Liver (tissue), 8 donors: ENCODE measurements at regions not wholly inside any gene's neighbourhood (a gene's known extent, or its start where the extent isn't known, plus 50 kb on each side); places are given as distances from the start of the nearest gene placed in this dataset.

ENCODE experiments used
- DNase-seq: peaks from one replicate; pipeline ENCODE4 v3.0.0-alpha.2; 2017; ENCODE audit warnings: low spot score
- H3K27ac ChIP-seq, 2 donors: one replicate each; pipeline ENCODE4 v1.7.0; 2013; ENCODE audit warnings: inconsistent platforms in 2 of 2, low read length in 2 of 2, control low read depth in 1 of 2, low read depth in 1 of 2, mild to moderate bottlenecking in 1 of 2
- H3K27me3 ChIP-seq, 4 donors: one replicate each; pipeline versions ENCODE4 v1.6.1 to v1.7.0; 2013; ENCODE audit warnings: low read length in 3 of 4, inconsistent platforms in 1 of 4, mild to moderate bottlenecking in 1 of 4, moderate library complexity in 1 of 4; ENCODE audit not compliant: control insufficient read depth in 4 of 4, insufficient read depth in 4 of 4
- H3K36me3 ChIP-seq, 4 donors: one replicate each; pipeline versions ENCODE4 v1.6.1 to v1.7.0; 2013; ENCODE audit warnings: low read length in 3 of 4, mild to moderate bottlenecking in 3 of 4, low read depth in 1 of 4, moderate library complexity in 1 of 4; ENCODE audit not compliant: control insufficient read depth in 4 of 4, insufficient read depth in 3 of 4
- H3K4me1 ChIP-seq, 4 donors: one replicate each; pipeline versions ENCODE4 v1.6.1 to v1.7.0; 2013; ENCODE audit warnings: low read length in 3 of 4, mild to moderate bottlenecking in 3 of 4, moderate library complexity in 1 of 4; ENCODE audit not compliant: control insufficient read depth in 4 of 4, insufficient read depth in 4 of 4
- H3K4me3 ChIP-seq, 3 donors: one replicate each; pipeline versions ENCODE4 v1.6.1 to v1.7.0; 2013; ENCODE audit warnings: low read length in 3 of 3, control low read depth in 1 of 3, low read depth in 1 of 3, mild to moderate bottlenecking in 1 of 3
- H3K9ac ChIP-seq, 2 donors: one replicate each; pipeline ENCODE4 v1.7.0; 2013; ENCODE audit warnings: low read length in 2 of 2, mild to moderate bottlenecking in 2 of 2, moderate library complexity in 2 of 2, control low read depth in 1 of 2, low read depth in 1 of 2
- H3K9me3 ChIP-seq, 4 donors: one replicate each; pipeline versions ENCODE4 v1.6.1 to v1.7.0; 2013; ENCODE audit warnings: low read length in 3 of 4; ENCODE audit not compliant: control insufficient read depth in 4 of 4
- ATF3 ChIP-seq: IDR thresholded peaks from 2 replicates; pipeline ENCODE4 v1.6.1; 2016; ENCODE audit warnings: antibody characterized with exemption
- CTCF ChIP-seq: fragments of 150-350 bp; IDR thresholded peaks from 2 replicates; pipeline ENCODE4 v1.5.1; 2017; ENCODE audit warnings: improper control_type of control experiment, low read depth, low read length; ENCODE audit not compliant: missing input control
- EGR1 ChIP-seq, 2 donors: IDR thresholded peaks; 2 replicates each; pipeline ENCODE4 v1.6.1; 2016 to 2018; ENCODE audit warnings: antibody characterized with exemption in 2 of 2, low read depth in 2 of 2
- FOXA1 ChIP-seq: IDR thresholded peaks from 2 replicates; pipeline ENCODE4 v1.6.1; 2016; ENCODE audit warnings: antibody characterized with exemption
- FOXA2 ChIP-seq: IDR thresholded peaks from 2 replicates; pipeline ENCODE4 v1.6.1; 2016; ENCODE audit warnings: antibody characterized with exemption
- GABPA ChIP-seq, 2 donors: IDR thresholded peaks in 1 of 2; conservative IDR thresholded peaks in 1 of 2; 2 replicates each; pipeline ENCODE4 v1.6.1; 2016; ENCODE audit warnings: antibody characterized with exemption in 2 of 2, mild to moderate bottlenecking in 1 of 2, moderate library complexity in 1 of 2
- HNF4A ChIP-seq, 2 donors: conservative IDR thresholded peaks; 2 replicates each; pipeline ENCODE4 v1.6.1; 2016; ENCODE audit warnings: antibody characterized with exemption in 2 of 2, mild to moderate bottlenecking in 2 of 2
- HNF4G ChIP-seq: IDR thresholded peaks from 2 replicates; pipeline ENCODE4 v1.6.1; 2016; ENCODE audit warnings: antibody characterized with exemption
- JUND ChIP-seq, 2 donors: IDR thresholded peaks; 2 replicates each; pipeline ENCODE4 v1.6.1; 2016; ENCODE audit warnings: antibody characterized with exemption in 2 of 2
- NR2F2 ChIP-seq: IDR thresholded peaks from 2 replicates; pipeline ENCODE4 v1.6.1; 2016; ENCODE audit warnings: antibody characterized with exemption
- RAD21 ChIP-seq, 2 donors: IDR thresholded peaks; 2 replicates each; pipeline ENCODE4 v1.6.1; 2016; ENCODE audit warnings: antibody characterized with exemption in 2 of 2, mild to moderate bottlenecking in 2 of 2
- REST ChIP-seq: IDR thresholded peaks from 2 replicates; pipeline ENCODE4 v1.6.1; 2016; ENCODE audit warnings: antibody characterized with exemption, mild to moderate bottlenecking
- RXRA ChIP-seq, 2 donors: IDR thresholded peaks; 2 replicates each; pipeline ENCODE4 v1.6.1; 2017 to 2018; ENCODE audit warnings: antibody characterized with exemption in 2 of 2, mild to moderate bottlenecking in 1 of 2
- SP1 ChIP-seq: IDR thresholded peaks from 2 replicates; pipeline ENCODE4 v1.6.1; 2018; ENCODE audit warnings: antibody characterized with exemption, mild to moderate bottlenecking
- TAF1 ChIP-seq: conservative IDR thresholded peaks from 2 replicates; pipeline ENCODE4 v1.6.1; 2016; ENCODE audit warnings: antibody characterized with exemption, mild to moderate bottlenecking
- YY1 ChIP-seq: IDR thresholded peaks from 2 replicates; pipeline ENCODE4 v1.6.1; 2016; ENCODE audit warnings: antibody characterized with exemption, mild to moderate bottlenecking
- ZBTB33 ChIP-seq: IDR thresholded peaks from 2 replicates; pipeline ENCODE4 v1.6.1; 2016; ENCODE audit warnings: antibody characterized with exemption
- WGBS: extraction: QIAGEN DNeasy Blood & Tissue Kit; methylation state at CpG from one replicate; pipeline ENCODE4 v1.1.7; 2013; 5-methylcytosine and 5-hydroxymethylcytosine counted together
- TF ChIP-seq, protein P1 (sequence below): IDR thresholded peaks from 2 replicates; pipeline ENCODE4 v1.6.1; 2016; ENCODE audit warnings: antibody characterized with exemption
- donor health status: healthy.
- donor health status: healthy.
- donor health status: healthy.
- donor health status: healthy.
- donor health status: healthy.

- H3K4me3 ChIP-seq, result no peak overlapping the region
- H3K27me3 ChIP-seq, result no peaks in the 10 kb centered on the region
- H3K4me1 ChIP-seq, result no peaks in the 10 kb centered on the region
- H3K9me3 ChIP-seq, result peaks cover 0 to 8% (median 0%) of the 10 kb centered on the region in 4 donors
- H3K36me3 ChIP-seq, result no peaks in the 10 kb centered on the region
- no peak for DNase-seq
- TF ChIP-seq RXRA (IDR thresholded peaks at IDR 0.05) (no peak), GABPA (IDR thresholded peaks at IDR 0.05 in 1 of 2, conservative IDR thresholded peaks at IDR 0.05 in 1 of 2) (no peak), JUND (IDR thresholded peaks at IDR 0.05) (no peak), FOXA1 (no peak), HNF4G (no peak), NR2F2 (no peak)
- TF ChIP-seq, protein P1, sequence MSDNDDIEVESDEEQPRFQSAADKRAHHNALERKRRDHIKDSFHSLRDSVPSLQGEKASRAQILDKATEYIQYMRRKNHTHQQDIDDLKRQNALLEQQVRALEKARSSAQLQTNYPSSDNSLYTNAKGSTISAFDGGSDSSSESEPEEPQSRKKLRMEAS, result no peak
- WGBS, result 67% methylated on average over 1 of the region's 1 CpG
- H3K9ac ChIP-seq, result no peak overlapping the region
- no peak overlapping the region for H3K27ac ChIP-seq
Observed at GRCh38 chr11:38014405-38014804, 1416.4 kb upstream of the RAG2 start.

DNA sequence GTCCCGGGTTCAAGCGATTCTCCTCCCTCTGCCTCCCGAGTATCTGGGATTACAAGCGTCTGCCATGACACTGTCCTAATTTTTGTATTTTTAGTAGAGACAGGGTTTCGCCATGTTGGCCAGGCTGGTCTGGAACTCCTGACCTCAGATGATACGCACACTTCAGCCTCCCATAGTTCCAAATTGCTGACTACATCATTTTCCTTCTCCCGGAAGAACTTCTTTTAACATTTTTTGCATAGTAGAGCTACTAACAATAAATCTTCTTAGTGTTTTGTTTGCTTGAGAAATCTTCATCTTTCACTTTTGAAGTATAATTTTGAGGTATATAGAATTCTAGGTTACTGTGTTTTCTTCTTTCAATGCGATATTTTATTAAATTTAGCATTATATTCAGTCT is 1415.1 kb upstream of the RAG2 start:
- no peak overlapping the region for H3K9ac ChIP-seq
- TF ChIP-seq RAD21 (IDR thresholded peaks at IDR 0.05), result no peak
- TF ChIP-seq, protein P1, result no peak
- no peak for TF ChIP-seq EGR1 (IDR thresholded peaks at IDR 0.05; ENCODE audit: low read depth in 2 of 2)
- no peak for TF ChIP-seq YY1
- no peak for TF ChIP-seq ATF3
- no peak for DNase-seq
- H3K4me3 ChIP-seq, result no peak overlapping the region
- H3K9me3 ChIP-seq, result peaks cover 0 to 3% (median 0%) of the 10 kb centered on the region in 4 donors
- H3K27ac ChIP-seq, result no peak overlapping the region
- H3K4me1 ChIP-seq, result no peaks in the 10 kb centered on the region
- no peaks in the 10 kb centered on the region for H3K27me3 ChIP-seq
- WGBS, result 76% methylated on average over 8 of the region's 8 CpGs
- no peaks in the 10 kb centered on the region for H3K36me3 ChIP-seq

DNA sequence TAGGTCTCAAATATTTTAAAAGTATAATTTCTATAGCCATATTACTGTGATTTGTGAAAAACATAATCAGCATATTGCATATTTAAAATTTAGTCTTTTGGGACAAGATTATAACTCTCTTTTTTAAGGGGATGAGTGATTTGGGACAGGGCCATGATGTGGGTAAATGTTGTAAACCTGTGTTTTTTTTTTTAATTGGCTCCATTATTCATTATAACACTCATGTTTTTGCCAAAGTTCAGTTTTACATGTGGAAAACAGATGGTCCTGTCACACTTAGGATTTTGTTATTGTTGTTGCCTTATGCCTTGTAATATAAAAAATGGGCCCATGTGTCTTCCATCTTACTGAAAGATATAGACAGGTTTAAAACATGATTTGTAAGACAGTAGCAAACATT is 1413.5 kb upstream of the RAG2 start:
- Histone ChIP-seq H3K9ac (no peak overlapping the region), H3K27me3 (no peaks in the 10 kb centered on the region), H3K9me3 (peaks cover 0 to 3% (median 0%) of the 10 kb centered on the region in 4 donors), H3K4me1 (no peaks in the 10 kb centered on the region), H3K36me3 (no peaks in the 10 kb centered on the region), H3K27ac (no peak overlapping the region), H3K4me3 (no peak overlapping the region)
- DNase-seq, result no peak
- TF ChIP-seq YY1 (no peak), RXRA (IDR thresholded peaks at IDR 0.05) (no peak), ATF3 (no peak), RAD21 (IDR thresholded peaks at IDR 0.05) (no peak), TAF1 (no peak), GABPA (IDR thresholded peaks at IDR 0.05 in 1 of 2, conservative IDR thresholded peaks at IDR 0.05 in 1 of 2) (no peak), ZBTB33 (no peak), FOXA1 (no peak), EGR1 (IDR thresholded peaks at IDR 0.05; ENCODE audit: low read depth in 2 of 2) (no peak), HNF4A (conservative IDR thresholded peaks at IDR 0.05) (no peak), NR2F2 (no peak), SP1 (no peak), CTCF (no peak), FOXA2 (no peak), HNF4G (no peak), REST (no peak), JUND (IDR thresholded peaks at IDR 0.05) (no peak)
- TF ChIP-seq, protein P1, result no peak
